GM11168 (cell line): ENCODE measurements at regions not wholly inside any gene's neighbourhood (a gene's known extent, or its start where the extent isn't known, plus 50 kb on each side); places are given as distances from the start of the nearest gene placed in this dataset.

Experiments
- in situ Hi-C: fragments of 300-500 bp; cut with MboI; formaldehyde crosslinking; loops from one replicate; pipeline ENCODE4 v1.12.0; 2022; ENCODE audit warnings: low sequenced_read_pairs; ENCODE audit not compliant: unreplicated experiment

DNA sequence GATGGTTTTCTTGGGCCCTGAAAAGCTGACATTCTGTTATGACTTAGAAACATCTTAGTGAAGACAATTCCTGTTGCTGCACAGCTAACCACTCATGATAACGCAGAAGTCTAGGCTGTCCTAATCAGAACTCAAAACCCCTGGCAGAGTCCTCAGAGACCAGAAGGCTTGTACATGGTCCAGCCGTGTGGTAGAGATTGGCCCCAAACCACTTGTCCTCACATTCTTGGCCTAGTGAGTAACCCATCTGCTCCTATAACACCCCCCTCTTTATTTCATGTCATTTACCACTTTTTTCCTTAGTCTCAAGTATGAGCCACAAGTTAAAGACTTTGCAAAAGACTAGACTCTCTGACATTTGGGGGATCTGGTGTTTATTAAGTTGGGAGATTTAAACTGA is 116.5 kb upstream of the ADAMTS18 start:
- in situ Hi-C loops, result no loop called here

DNA sequence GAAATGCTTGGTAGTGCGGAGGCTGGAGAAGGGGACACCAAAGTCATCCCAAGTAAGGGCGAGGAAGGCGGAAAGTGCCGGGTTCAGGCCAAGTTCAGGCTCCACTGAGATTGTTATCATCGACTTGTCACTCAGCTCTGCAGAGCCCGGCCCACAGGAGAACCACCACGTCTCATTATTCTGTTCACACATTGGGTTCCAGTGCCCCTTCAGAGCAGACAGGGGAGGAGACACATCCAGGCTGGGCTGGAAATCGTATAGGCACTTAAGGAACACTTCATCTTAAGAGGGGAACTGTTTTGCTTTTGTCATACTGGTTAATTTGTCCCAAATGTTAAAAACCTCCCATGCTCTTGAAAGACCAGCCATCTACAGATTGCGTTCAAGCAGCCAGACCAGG is 118.3 kb upstream of the ADAMTS18 start:
- in situ Hi-C loops, result no loop called here

GRCh38 chr16:77555126-77555525 is 120.3 kb upstream of the ADAMTS18 start:
- in situ Hi-C loops, result no loop called here

DNA sequence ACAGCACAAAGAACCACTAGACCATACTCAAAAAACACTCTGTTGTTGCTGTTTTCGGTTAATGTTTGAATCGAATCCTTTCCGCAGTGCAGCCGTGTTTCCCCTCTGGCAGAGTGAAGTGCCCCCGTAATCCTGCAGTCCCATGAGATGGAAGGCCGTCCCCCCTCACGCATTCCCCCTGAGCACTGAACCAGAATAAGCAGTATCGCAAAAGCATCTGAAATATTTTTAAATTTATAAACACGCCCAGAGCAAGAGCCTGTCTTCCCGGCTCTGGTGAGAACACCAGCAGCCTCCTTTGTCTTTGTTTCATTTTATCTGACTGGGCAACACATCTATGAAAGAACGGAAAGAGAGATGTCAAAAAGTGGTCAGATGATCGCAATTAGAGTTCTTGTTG is 121.0 kb upstream of the ADAMTS18 start:
- in situ Hi-C loops, result no loop called here

DNA sequence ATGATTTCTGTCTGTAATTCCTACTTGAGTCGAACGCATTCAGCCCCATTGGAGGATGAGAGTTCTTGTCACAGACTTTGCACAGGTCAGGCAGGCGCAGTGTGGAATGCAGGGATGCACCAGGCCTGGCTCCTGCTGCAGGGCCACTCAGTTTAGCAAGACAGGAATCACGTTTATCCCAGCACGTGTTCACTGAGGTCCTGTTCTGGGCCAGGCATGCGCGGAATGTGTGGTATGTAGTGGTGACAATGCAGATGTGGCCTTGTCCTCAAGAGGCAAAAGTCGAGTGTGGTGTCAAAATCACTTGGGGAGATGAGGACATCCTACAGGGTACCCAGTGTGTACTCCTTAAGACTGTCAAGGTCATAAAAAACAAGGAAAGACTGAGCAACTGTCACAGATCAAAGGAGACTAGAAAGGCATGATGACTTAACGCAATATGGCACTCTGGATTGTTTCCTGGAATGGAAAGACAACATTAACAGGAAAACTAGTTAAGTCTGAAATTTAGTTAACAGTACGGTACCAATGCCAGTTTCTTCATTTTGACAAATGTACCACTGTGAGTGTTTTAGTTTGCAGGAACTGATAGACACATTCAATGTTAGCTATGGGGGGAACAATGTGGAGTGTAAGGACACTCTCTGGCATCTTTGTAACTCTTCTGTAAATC is 121.5 kb upstream of the ADAMTS18 start:
- in situ Hi-C loops, result no loop called here

DNA sequence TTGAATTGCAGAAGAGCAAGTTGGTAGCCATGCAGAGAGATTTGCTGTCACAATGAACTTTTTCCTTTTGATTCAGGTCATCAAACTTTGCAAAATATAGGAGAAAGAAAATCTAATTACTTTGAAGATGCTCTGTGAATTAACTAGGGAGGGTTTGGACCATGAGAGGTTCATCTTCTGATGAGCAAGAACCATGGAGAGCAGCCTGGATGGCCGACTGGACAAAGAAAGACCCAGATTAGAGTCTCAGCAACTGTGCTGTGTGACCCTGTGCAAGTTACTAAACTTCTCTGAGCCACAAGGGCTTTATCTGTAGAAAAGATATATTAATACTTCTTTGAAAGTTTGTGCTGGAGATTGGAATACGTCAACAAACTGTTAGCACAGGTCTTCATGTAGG is 122.6 kb upstream of the ADAMTS18 start:
- in situ Hi-C loops, result no loop called here

DNA sequence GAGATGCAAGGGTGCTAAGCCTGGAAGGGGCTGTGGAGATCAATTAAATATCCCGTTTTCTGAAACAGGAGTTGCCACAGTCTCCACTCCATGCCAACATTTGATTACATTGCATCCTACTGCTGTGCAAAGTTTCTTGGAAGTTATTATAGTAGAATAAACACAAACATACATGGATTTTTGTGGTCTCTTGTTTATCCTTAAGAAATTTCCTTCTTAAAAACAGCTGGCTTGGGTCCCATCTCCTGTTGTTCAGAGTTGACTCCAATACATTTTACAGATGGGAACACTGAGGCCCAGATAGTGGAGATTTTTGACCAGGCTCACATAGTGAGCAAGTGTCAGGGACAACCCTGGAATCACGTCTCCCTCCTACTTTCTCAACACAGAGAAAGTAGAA is 124.0 kb upstream of the ADAMTS18 start:
- in situ Hi-C loops, result no loop called here

GRCh38 chr16:77562497-77562896 is 127.7 kb upstream of the ADAMTS18 start:
- in situ Hi-C loops, result no loop called here

DNA sequence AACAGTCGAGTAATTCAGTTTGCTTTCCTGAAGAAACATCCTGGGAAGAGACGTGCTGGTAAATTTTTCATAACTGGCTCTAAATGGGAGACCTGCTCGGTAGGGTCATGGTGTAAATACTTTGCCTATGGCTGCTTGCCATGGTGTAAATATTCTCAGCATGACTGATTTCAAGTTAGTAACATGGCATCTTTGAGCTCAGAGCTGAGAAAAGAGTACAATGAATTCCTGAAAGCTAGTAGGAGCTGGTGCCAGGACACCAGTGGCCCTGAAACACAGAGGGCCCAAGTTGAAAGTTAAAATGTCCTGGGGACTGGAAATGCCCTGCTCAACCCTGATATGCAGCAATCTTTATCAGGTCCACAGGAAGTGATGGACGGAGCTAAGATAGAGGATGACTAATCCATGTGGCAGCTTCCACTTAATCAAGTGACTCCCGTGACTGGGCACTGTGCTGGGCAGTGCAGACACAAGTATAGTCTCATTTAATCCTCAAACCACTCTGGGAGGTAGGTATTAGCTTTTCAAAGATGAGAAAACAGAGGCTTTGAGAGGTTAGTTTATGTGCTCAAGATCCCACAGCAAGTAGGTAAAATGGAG is 130.1 kb upstream of the ADAMTS18 start:
- in situ Hi-C loops, result no loop called here

DNA sequence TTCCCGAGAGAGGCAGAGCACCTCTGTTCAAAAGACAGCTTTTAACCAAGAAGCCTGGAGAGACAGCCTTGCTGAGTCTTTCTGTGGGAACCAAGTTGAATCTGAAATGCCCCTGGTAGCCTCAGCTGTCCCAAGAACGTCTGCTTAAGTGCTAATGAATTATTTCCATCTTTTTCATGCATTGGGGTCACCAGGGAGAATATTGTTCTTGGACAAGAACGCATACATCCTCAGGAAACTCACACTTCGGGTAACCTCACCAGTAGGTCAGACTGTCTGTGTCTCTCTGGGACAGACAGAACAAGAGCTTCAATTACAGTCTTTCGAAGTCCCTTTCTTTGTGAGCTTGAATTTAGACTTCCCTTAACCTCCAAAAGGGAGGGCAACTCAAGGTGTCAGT is 134.6 kb upstream of the ADAMTS18 start:
- in situ Hi-C loops, result no loop called here

DNA sequence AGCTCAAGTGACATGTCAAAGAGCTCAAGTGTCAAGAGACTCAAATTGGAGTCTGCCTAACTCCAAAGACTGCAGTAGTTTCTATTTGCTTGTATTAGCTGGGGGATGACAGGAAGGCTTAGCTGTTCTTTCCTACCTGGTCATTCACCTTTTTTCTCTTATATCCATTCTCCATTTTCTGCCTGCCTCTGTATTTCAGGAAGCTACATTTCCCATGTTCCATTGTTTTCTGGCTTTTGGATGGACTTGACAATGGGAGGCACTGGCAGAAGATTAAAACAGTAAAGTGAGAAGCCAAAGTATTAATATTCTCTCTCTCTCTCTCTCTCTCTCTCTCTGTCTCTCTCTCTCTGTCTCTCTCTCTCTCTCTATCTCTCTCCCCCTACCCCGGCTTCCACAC is 135.7 kb upstream of the ADAMTS18 start:
- in situ Hi-C loops, result no loop called here

DNA sequence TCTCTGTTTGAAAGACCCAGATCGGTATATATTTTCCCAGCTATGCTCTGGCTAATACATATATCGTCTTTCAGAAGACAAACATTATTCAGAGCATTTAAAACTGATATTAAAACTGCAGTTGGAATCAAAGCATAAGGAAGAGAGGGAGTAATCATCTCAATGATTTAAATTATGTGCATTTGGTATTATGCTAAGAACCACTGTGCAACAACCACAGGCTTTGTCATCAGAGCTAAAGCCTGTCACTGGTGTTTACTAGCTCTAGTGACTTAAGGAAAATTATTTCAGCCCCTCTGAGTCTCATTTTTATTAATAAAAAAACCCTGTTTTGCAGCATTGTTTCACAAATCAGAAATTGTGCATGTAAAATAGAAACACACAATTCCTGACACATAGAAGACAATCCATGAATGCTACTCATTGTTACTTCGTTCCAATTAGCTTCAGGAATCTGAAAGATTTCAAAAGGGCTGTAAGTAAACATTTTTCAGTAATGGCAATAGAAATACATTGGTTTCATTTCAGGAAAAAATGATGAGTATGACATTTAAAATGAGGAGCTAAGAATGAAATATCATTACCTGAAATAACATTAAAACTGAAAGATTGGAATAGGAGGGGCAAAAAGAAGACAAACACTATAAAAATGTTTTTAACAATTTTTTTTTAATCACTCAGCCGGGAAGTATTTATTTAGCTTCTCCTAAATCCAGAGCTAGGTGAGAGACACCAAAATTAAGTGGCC is 136.5 kb upstream of the ADAMTS18 start:
- in situ Hi-C loops, result no loop called here

- in situ Hi-C loops, result no loop called here
These were observed 140.2 kb upstream of the ADAMTS18 start for GRCh38 chr16:77574867-77575624.

- in situ Hi-C loops, result no loop called here
These were observed 142.9 kb upstream of the NUDT7 start for GRCh38 chr16:77579351-77579891.

DNA sequence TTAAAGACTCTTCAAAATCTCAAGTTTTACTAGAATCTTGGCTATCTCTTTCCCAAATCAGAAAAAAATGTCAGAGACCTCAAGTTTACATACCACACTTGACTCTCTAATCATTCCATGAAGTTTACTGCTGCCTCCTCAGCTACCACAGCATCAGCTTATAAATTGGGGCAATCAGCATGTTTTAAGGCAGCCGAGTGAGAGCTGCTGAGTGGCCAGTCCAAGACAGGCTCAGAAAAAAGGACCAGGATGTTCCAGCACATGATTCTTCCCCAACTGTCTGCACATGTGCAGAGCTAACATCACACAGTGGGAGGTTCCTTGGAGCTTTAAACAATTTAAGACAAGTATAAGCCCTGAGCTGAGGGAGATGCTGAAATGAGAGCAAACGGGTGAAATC is 140.6 kb upstream of the NUDT7 start:
- in situ Hi-C loops, result no loop called here

GRCh38 chr16:77584205-77584859 is 138.0 kb upstream of the NUDT7 start:
- in situ Hi-C loops, result no loop called here

DNA sequence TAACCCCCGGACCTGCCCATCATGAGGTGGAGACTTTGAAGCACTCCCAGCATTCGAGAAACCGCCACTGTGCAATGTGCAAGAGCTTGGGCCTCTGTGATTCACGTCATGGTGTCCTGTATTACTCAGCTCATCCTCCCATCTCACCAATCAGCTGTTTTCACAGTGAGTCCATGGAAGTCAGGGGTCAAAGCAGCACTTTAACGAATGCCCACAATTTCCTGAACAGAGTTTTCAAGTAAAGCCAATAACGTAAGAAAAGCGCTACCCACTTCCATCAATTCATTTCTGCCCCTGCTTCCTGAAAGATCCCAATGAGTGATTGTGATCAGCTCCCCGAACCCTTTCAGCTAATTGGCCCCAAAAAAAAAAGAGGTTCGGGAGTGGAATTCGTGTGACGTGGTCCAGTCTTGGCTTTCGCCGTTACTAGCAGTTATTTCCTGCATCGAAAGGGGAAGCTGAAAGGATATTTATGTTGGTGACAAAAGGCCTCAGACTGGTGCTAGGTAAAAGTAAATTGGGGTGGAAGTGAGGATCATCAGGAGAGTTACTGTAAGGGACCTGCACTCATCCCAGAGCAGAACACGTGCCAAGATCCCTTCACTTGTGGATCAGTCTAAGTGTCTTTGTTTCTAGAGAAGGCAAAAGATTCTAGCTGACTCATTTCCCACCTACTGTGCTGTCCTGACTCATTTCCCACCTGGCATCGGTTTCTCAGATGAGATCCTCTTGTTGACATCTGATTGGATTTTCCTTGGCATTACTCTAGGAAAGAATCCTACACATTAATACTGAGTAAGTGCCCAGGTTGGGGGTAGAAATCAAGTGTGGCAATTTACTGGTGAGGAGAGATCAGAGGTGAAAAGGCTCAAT is 136.7 kb upstream of the NUDT7 start:
- in situ Hi-C loops, result loop anchor here (5.0 kb wide), 1 partner anchor 358 kb away; no protein-coding TSS in a partner anchor

DNA sequence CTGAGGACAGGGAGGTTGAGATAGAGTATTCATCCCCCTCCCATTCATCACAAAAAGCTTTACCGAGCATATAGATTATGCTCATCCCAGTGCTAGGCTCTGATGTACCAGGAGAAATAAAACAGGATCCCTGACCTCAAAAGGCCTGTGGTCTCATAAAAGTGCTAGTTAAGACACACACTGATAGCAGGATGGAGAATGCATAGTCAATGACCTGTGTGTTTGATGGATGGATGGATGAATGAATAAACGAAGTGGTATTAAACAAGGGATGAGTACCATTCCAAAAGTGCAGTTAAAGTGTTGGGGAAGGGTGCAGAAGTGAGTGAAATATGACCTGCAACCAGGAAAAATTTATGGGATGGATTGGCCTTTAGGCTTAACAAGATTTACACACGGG is 133.9 kb upstream of the NUDT7 start:
- in situ Hi-C loops, result loop anchor here (5.0 kb wide), 1 partner anchor 361 kb away; no protein-coding TSS in a partner anchor
